HepG2 (cell line): ENCODE measurements at regions not wholly inside any gene's neighbourhood (a gene's known extent, or its start where the extent isn't known, plus 50 kb on each side); places are given as distances from the start of the nearest gene placed in this dataset.

Experiments used
- ATAC-seq: fragments of 200-7000 bp; cut with Tn5 transposase; 3 replicates; pipeline ENCODE4 v1.9.1; 2020; ENCODE audit warnings: mild to moderate bottlenecking, moderate library complexity
- BruUV-seq: library from RNA; stranded (reverse); fragments of 400-500 nt; replicated peaks from 2 replicates; lab custom pipeline; 2021; lab: Mats Ljungman, UMichigan
- CTCF ChIA-PET: fragments of 300-600 bp; formaldehyde crosslinking; extraction: SDS; loops from one replicate; lab custom pipeline; 2021; ENCODE audit warnings: low total read pairs, inconsistent platforms, low intra/inter-chr PET ratio; lab: Yijun Ruan, JAX
- POLR2A ChIA-PET: fragments of 350-600 bp; sonication (Branson Sonifier 250); formaldehyde crosslinking; loops from one replicate; lab custom pipeline; 2020; ENCODE audit warnings: antibody characterized with exemption, inconsistent platforms; lab: Yijun Ruan, JAX
- DNase-seq: peaks from one replicate; pipeline ENCODE4 v3.0.0-alpha.2; 2015; ENCODE audit warnings: low spot score
- FAIRE-seq: peaks from 3 replicates; lab custom pipeline; 2011; peaks lifted over from hg19 to GRCh38; lab: Jason Lieb, UNC
- H2AFZ ChIP-seq: one replicate; pipeline ENCODE4 v1.6.1; 2011; ENCODE audit warnings: low read length, inconsistent platforms
- H3K27ac ChIP-seq: fragments of 300-600 bp; 3 replicates; pipeline ENCODE4 v1.8.0; 2011; ENCODE audit warnings: mixed run types, mild to moderate bottlenecking, mixed read lengths, low read length, inconsistent platforms; ENCODE audit not compliant: insufficient read depth; ENCODE audit errors: extremely low read length
- H3K27me3 ChIP-seq, 2 experiments: fragments of 200-600 bp in 1 of 2; 2 replicates in 1 of 2; 3 replicates in 1 of 2; pipeline versions ENCODE4 v1.6.0 to v1.8.0; 2011; ENCODE audit warnings: low read length in 2 of 2, mild to moderate bottlenecking in 2 of 2, moderate library complexity in 2 of 2, inconsistent platforms in 1 of 2; ENCODE audit not compliant: insufficient read depth in 2 of 2, control insufficient read depth in 1 of 2
- H3K36me3 ChIP-seq, 2 experiments: fragments of 200-600 bp in 1 of 2; replicated peaks in 1 of 2; 2 replicates in 1 of 2; 3 replicates in 1 of 2; pipeline versions ENCODE4 v1.5.1 to v1.8.0; 2011; ENCODE audit warnings: low read length in 2 of 2, inconsistent platforms in 1 of 2; ENCODE audit not compliant: insufficient read depth in 2 of 2, control insufficient read depth in 1 of 2
- H3K4me1 ChIP-seq: 2 replicates; pipeline ENCODE4 v1.5.1; 2012; ENCODE audit warnings: low read length, inconsistent platforms; ENCODE audit not compliant: insufficient read depth
- H3K4me2 ChIP-seq: 2 replicates; pipeline ENCODE4 v1.6.0; 2011; ENCODE audit warnings: low read depth, low read length, inconsistent platforms
- H3K4me3 ChIP-seq, 3 experiments: fragments of 200-600 bp in 1 of 3; sonication (generic), shearing (Covaris generic) in 1 of 3; replicated peaks in 1 of 3; 2 replicates each; pipeline ENCODE4 v1.5.1; 2011 to 2016; ENCODE audit warnings: low read length in 3 of 3, inconsistent platforms in 2 of 3, low read depth in 2 of 3, mild to moderate bottlenecking in 2 of 3, control low read depth in 1 of 3, mixed read lengths in 1 of 3; ENCODE audit not compliant: insufficient read depth in 1 of 3
- H3K79me2 ChIP-seq: one replicate; pipeline ENCODE4 v1.6.1; 2011; ENCODE audit warnings: low read length, inconsistent platforms; ENCODE audit not compliant: insufficient read depth
- H3K9ac ChIP-seq: 2 replicates; pipeline ENCODE4 v1.6.0; 2011; ENCODE audit warnings: mild to moderate bottlenecking, low read depth, low read length, inconsistent platforms; ENCODE audit not compliant: insufficient read depth
- H3K9me3 ChIP-seq: 2 replicates; pipeline ENCODE4 v1.5.1; 2012; ENCODE audit warnings: mild to moderate bottlenecking, low read length
- H4K20me1 ChIP-seq: 2 replicates; pipeline ENCODE4 v1.6.0; 2011; ENCODE audit warnings: inconsistent platforms, mild to moderate bottlenecking, low read length, moderate library complexity; ENCODE audit not compliant: insufficient read depth
- AGO2 ChIP-seq: fragments of 200-400 bp; formaldehyde crosslinking; optimal IDR thresholded peaks from 2 replicates; pipeline ENCODE3; 2017; ENCODE audit warnings: mild to moderate bottlenecking, low read depth, low read length, moderate library complexity
- AKAP8 ChIP-seq: sonication (generic); formaldehyde crosslinking; IDR thresholded peaks from 2 replicates; pipeline ENCODE4 v1.5.1; 2020; ENCODE audit warnings: mild to moderate bottlenecking, missing genetic modification reagents
- CHCHD3 ChIP-seq: sonication (generic); formaldehyde crosslinking; IDR thresholded peaks from 2 replicates; pipeline ENCODE4 v1.8.0; 2022; ENCODE audit warnings: mild to moderate bottlenecking, missing genetic modification reagents, moderate library complexity
- HBP1 ChIP-seq: IDR thresholded peaks from 2 replicates; pipeline ENCODE4 v1.6.1; 2016; ENCODE audit warnings: low read depth, control low read depth
- HIVEP1 ChIP-seq: sonication (generic); formaldehyde crosslinking; IDR thresholded peaks from 2 replicates; pipeline ENCODE4 v1.4.0; 2020; ENCODE audit warnings: mild to moderate bottlenecking, missing genetic modification reagents
- HOXA7 ChIP-seq: sonication (generic); formaldehyde crosslinking; IDR thresholded peaks from 2 replicates; pipeline ENCODE4 v1.8.1; 2022; ENCODE audit warnings: mild to moderate bottlenecking, missing genetic modification reagents, moderate library complexity
- KDM5A ChIP-seq: fragments of 200-600 bp; sonication (generic); IDR thresholded peaks from 2 replicates; pipeline ENCODE4 v1.7.0; 2018; ENCODE audit warnings: antibody characterized with exemption, mild to moderate bottlenecking, low read length, borderline replicate concordance
- PCBP2 ChIP-seq: fragments of 200-400 bp; formaldehyde crosslinking; optimal IDR thresholded peaks from 2 replicates; pipeline ENCODE3; 2018; ENCODE audit warnings: low read length, low read depth; ENCODE audit not compliant: poor library complexity, severe bottlenecking
- REXO4 ChIP-seq: sonication (generic); formaldehyde crosslinking; IDR thresholded peaks from 2 replicates; pipeline ENCODE4 v1.8.0; 2022; ENCODE audit warnings: missing genetic modification reagents, mild to moderate bottlenecking, borderline replicate concordance
- SP4 ChIP-seq: sonication (generic); formaldehyde crosslinking; IDR thresholded peaks from 2 replicates; pipeline ENCODE4 v1.8.1; 2023; ENCODE audit warnings: mild to moderate bottlenecking, missing genetic modification reagents
- TOPORS ChIP-seq: sonication (generic); formaldehyde crosslinking; IDR thresholded peaks from 2 replicates; pipeline ENCODE4 v1.8.0; 2023; ENCODE audit warnings: mild to moderate bottlenecking, missing genetic modification reagents
- WIZ ChIP-seq: sonication (generic); formaldehyde crosslinking; IDR thresholded peaks from 2 replicates; pipeline ENCODE4 v1.5.1; 2020; ENCODE audit warnings: mild to moderate bottlenecking, missing genetic modification reagents
- ZBTB20 ChIP-seq: sonication (generic); formaldehyde crosslinking; IDR thresholded peaks from 2 replicates; pipeline ENCODE4 v1.8.1; 2023; ENCODE audit warnings: missing genetic modification reagents, low read depth, mild to moderate bottlenecking, borderline replicate concordance
- ZBTB25 ChIP-seq: IDR thresholded peaks from 2 replicates; pipeline ENCODE4 v1.6.1; 2018; ENCODE audit warnings: missing genetic modification reagents
- ZFP36L2 ChIP-seq: sonication (generic); formaldehyde crosslinking; IDR thresholded peaks from 2 replicates; pipeline ENCODE4 v1.4.0; 2020; ENCODE audit warnings: missing genetic modification reagents
- ZNF101 ChIP-seq: sonication (generic); formaldehyde crosslinking; IDR thresholded peaks from 2 replicates; pipeline ENCODE4 v1.4.0; 2020; ENCODE audit warnings: mild to moderate bottlenecking, low read depth, missing genetic modification reagents, borderline replicate concordance
- ZNF136 ChIP-seq: sonication (generic); formaldehyde crosslinking; IDR thresholded peaks from 2 replicates; pipeline ENCODE4 v1.8.1; 2022; ENCODE audit warnings: low read depth, mild to moderate bottlenecking, moderate library complexity, missing genetic modification reagents
- ZNF143 ChIP-seq: sonication (generic); formaldehyde crosslinking; IDR thresholded peaks from 2 replicates; pipeline ENCODE4 v1.4.0; 2020; ENCODE audit warnings: missing genetic modification reagents
- ZNF44 ChIP-seq: sonication (generic); formaldehyde crosslinking; IDR thresholded peaks from 2 replicates; pipeline ENCODE4 v1.5.1; 2020; ENCODE audit warnings: mild to moderate bottlenecking, missing genetic modification reagents
- ZNF660 ChIP-seq: sonication (generic); formaldehyde crosslinking; IDR thresholded peaks from 2 replicates; pipeline ENCODE4 v1.5.1; 2020; ENCODE audit warnings: mild to moderate bottlenecking, low read depth, missing genetic modification reagents, borderline replicate concordance
- WGBS: methylation state at CpG from one replicate; pipeline ENCODE4 v1.1.6; 2017; ENCODE audit warnings: low lambda C conversion rate; 5-methylcytosine and 5-hydroxymethylcytosine counted together
- in situ Hi-C: cut with HindIII; loops from 2 replicates; pipeline ENCODE4 v1.10.0; 2017; ENCODE audit warnings: low pct_unique_long_range_greater_than_20kb; ENCODE audit not compliant: extremely low pct_ligation_motif_present
- intact Hi-C: fragments of 100-400 bp; cut with micrococcal nuclease; formaldehyde crosslinking; loops from one replicate; pipeline ENCODE4 v1.10.0; 2022; ENCODE audit not compliant: unreplicated experiment

GRCh38 chr9:78612091-78612490 lies 315.2 kb downstream of the PSAT1 start:
- H2AFZ ChIP-seq, result no peak overlapping the region
- H3K4me3 ChIP-seq, result no peak overlapping the region
- H4K20me1 ChIP-seq, result no peaks in the 10 kb centered on the region
- H3K27me3 ChIP-seq, result peaks cover 0 to 4% of the 10 kb centered on the region in 2 experiments; a peak in 1 of 5 replicates
- no peaks in the 10 kb centered on the region for H3K79me2 ChIP-seq
- 0% methylated on average over 2 of the region's 2 CpGs for WGBS
- in situ Hi-C loops (no loop called here), intact Hi-C loops (no loop called here)
- H3K9ac ChIP-seq, result no peak overlapping the region
- TF ChIP-seq ZBTB20 (no peak), HBP1 (CRISPR knock-in tag) (no peak)
- H3K36me3 ChIP-seq, result no peaks in the 10 kb centered on the region
- H3K4me2 ChIP-seq, result no peak overlapping the region
- BruUV-seq, result no TSS peak
- H3K4me1 ChIP-seq, result no peaks in the 10 kb centered on the region
- DNase-seq (no peak), ATAC-seq (no peak), FAIRE-seq (no peak)
- POLR2A ChIA-PET, result no interaction called here
- H3K9me3 ChIP-seq, result no peaks in the 10 kb centered on the region
- CTCF ChIA-PET, result no interaction called here
- H3K27ac ChIP-seq, result no peak overlapping the region

DNA sequence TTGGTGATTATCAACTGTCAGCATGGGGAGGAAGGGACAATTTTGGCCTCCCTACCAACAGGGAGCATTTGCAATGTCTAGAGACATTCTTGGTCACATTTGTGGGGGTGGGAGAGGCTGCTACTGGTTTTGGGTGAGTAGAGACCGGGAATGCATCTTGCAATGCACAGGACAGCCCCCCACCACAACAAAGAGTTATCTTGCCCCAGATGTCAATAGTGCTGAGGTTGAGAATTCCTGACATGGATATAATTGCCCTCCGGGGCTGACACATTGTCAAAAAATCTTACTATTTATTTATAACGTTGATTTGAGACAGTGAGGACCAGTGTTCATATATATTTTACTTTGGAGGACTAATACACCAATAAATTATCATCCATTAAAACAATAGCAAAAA lies 316.1 kb downstream of the PSAT1 start:
- H3K4me1 ChIP-seq, result no peaks in the 10 kb centered on the region
- intact Hi-C loops (no loop called here), in situ Hi-C loops (no loop called here)
- no peak overlapping the region for H2AFZ ChIP-seq
- H3K4me3 ChIP-seq, result no peak overlapping the region
- no peak overlapping the region for H3K9ac ChIP-seq
- ChIA-PET POLR2A (no interaction called here), CTCF (no interaction called here)
- no TSS peak for BruUV-seq
- no peaks in the 10 kb centered on the region for H3K79me2 ChIP-seq
- no peaks in the 10 kb centered on the region for H3K36me3 ChIP-seq
- DNase-seq, result no peak
- FAIRE-seq, result no peak
- ATAC-seq, result no peak
- TF ChIP-seq AKAP8 (CRISPR knock-in tag) (no peak), AGO2 (no peak), KDM5A (no peak), ZNF143 (CRISPR knock-in tag) (no peak), HIVEP1 (no peak), ZNF136 (CRISPR knock-in tag) (no peak), WIZ (no peak), REXO4 (CRISPR knock-in tag) (no peak), ZNF101 (CRISPR knock-in tag) (no peak), HOXA7 (CRISPR knock-in tag) (no peak), ZBTB25 (CRISPR knock-in tag) (no peak), ZNF660 (CRISPR knock-in tag) (no peak), SP4 (CRISPR knock-in tag) (no peak), CHCHD3 (CRISPR knock-in tag) (no peak), PCBP2 (no peak), ZNF44 (CRISPR knock-in tag) (no peak), TOPORS (no peak), ZFP36L2 (CRISPR knock-in tag) (no peak)
- H3K4me2 ChIP-seq, result no peak overlapping the region
- H3K9me3 ChIP-seq, result no peaks in the 10 kb centered on the region
- WGBS, result 4% methylated on average over 3 of the region's 3 CpGs
- H4K20me1 ChIP-seq, result no peaks in the 10 kb centered on the region
- H3K27ac ChIP-seq, result no peak overlapping the region
- H3K27me3 ChIP-seq, result peaks cover 0 to 4% of the 10 kb centered on the region in 2 experiments; a peak in 1 of 5 replicates
